Embryonic facial prominence (tissue), 1 donor: ENCODE measurements at regions not wholly inside any gene's neighbourhood (a gene's known extent, or its start where the extent isn't known, plus 50 kb on each side); places are given as distances from the start of the nearest gene placed in this dataset.
A peak's percentile ranks its signal among the peaks of the same experiment; 100 is the strongest.

Source experiments
- DNase-seq: peaks from one replicate; pipeline ENCODE4 v3.0.0-alpha.2; 2016; ENCODE audit errors: extremely low spot score

DNA sequence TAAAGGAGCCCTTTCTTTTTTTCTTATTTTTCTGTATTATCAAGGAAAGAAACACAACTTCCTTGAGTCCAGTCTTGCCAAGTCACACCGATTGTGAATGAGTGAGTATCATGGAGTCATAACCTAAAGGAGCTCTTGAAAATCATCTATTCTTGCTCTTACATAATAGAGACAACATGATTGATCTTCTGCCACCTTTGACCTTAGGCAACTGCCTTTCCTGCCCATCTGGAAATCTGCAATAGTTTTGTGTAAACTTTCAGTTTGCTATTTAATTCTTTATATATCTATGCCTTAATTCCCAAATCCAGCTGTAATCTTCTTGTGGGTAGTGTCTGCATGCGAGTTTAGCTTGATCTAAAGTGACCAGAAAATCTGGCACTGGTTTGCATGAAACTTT is 149.9 kb upstream of the FST start:
- no peak for DNase-seq

DNA sequence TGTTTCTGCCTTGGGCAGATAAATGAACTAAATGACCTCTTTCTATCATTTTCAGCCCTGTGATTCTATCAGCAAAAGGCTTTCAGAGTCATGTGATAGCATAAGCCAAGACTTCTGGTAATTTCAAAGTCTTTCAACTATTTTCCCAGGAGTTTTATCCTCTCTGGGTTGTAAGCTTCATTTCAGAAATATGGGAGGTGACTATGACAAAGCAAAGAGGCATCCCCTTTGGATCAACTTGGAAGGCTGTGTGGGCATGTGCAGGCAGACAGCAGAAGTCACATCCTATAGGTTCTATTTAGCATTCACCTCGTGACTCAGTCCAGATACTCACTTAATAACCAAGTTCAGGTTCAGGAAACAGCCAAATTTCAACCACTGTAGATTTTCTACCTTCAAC is 149.0 kb upstream of the FST start:
- DNase-seq: no peak

DNA sequence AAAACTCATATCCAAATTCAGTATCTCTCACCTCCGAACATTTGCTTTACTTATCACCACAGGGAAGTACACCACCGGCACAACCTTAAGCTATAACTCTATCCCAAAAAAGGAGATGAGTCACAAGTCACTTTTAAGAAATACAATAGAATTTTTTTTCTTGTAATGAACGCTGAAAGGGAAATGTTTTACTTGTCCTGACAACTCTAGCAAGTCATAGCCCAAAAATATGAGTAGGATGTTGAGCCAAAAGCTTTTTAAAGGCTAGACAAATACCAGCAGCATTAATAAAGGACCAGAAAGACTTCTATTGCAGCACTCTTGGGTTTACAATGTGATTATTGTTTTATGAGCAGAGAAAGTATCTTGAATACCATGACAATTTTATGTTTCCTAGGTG is 147.3 kb upstream of the FST start:
- no peak for DNase-seq

DNA sequence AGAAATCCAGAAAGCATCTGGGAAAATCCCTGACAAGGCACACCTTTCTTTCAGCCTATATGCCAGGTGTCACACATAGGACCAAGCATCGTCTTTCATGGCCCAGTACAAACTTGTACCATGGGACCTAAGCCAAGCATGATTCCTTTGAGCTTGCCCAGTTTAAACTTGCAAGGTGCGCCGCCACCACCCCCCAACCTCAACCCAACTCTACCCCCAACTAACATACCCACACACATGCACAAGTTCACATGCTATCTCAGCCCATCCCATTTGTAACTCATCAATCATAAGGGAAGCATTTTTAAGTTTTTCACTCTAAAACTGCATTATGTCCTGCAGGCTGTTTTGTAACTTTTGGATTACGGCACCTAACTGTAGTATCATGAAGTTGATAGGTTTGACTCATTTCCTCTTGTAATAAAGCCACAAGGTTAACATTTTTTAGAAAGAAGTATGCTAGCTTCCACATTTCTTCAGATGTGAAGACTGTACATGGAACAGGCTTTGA is 145.9 kb upstream of the FST start:
- no peak for DNase-seq

DNA sequence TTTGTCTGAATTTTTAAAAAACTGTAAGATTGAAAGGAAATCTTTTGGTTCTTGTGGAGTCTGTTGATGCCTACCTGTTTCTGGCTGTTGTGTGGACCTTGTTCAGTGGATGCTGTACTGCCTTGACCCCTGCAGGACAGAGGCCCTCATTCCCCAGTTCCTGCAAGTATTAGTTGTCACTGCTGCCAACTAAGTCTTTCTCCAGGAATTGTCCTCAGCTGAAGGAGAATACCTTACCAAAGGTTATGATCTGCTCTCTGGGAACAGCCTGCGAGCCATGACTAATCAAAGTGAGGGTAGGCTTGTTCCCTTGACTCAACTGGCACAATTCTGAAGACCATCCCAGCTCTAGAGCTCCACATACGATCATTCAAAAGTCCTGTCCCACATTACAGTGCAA is 145.3 kb upstream of the FST start:
- no peak for DNase-seq

DNA sequence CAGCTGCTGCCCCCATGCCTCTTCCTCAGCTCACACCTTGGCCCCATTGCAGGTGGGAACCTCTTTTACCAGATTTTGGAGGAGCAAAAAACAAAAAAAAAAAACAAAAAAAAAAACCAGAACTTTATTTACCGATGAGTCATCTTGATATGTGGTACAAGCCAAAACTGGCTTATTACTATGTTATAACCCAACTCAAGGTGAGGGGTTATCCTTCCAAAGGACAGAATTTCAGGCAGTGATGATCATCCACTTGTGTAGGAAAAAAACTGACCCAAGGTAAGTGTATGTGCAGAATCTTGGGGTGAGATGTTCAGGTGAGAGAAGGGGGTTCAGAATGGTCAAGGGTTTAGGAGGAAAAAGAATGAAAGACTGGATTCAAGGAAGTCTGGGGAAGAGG is 142.6 kb upstream of the FST start:
- DNase-seq: no peak

DNA sequence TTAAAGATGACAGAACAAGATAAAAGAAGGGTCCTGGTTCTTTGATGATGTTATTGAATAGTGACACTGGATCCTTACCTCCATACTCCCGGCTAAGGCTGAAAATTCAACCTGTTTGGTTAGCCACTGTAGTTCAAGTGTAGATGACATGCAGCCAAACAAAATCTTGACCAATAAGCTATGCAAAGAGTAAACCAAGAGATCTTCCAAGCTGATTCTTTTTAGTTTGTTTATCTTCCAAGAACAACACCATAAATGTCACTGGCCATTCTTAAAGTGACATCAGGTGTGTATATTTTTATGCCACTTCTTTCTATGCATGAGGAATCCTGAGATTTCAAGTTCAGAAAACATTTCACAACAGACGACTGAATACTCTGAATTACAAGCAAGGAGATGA is 141.5 kb upstream of the FST start:
- no peak for DNase-seq

DNA sequence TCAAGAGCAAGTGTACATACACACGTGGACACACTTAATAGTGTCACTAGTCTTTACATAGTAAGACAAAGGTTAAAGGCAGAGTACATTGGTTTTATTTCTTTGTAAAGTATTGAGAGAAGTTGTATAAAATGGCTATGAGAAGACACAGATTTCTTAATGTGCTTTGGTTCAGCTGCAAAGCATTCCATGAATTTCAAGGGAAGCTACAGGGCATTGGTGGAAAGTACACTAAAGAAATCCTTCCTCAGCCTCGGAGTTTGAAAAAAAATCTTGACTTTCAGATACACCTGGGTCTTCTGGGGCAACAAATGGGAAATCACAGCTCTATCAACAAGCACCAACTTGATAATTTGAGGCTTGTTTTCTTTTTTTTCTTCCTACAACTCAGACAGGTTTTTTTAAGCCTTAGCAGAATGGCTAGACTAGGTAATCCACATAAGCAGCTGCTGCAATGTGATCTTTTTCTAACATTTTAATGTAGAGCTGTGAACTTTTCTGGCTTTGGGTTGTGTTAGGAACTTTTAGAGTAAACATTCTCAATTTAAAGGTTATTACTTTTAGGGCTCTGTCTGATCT is 140.4 kb upstream of the FST start:
- DNase-seq: peak; percentile 17

DNA sequence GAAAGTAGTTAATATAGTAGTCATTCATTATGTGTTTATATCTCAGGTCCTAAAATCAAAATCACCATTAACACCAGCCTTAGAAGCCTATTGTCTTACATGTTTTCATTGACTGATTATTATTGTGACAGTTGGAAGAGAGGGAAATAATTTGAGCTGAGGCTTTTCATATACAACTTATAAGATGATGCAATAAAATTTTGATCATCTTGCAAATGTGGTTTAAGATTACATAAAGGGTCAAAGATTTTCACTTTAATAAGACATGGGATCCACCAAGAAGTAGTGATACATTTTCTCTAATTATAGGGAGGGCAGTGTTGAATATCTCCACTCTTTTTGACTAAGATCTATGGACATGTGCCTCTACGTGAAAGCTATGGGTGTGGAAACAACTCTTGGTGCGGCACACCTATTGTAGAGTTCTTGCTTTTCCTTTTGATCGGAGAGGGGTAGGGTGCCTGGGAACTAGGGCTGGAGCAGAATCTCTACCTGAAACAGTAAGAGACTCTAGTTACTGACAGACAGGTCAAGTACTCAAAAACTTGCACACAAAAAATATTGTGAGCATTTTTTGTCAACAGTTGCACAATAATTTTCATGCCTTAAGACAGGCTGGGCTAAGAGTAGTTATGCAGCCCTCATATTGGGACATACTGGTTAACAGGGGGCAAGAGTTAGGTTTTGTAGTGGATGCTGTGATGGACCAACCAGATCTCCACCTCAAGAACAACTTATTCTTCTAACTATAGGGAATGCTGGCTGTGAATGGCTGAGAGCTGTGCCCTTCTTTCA is 139.3 kb upstream of the FST start:
- no peak for DNase-seq

DNA sequence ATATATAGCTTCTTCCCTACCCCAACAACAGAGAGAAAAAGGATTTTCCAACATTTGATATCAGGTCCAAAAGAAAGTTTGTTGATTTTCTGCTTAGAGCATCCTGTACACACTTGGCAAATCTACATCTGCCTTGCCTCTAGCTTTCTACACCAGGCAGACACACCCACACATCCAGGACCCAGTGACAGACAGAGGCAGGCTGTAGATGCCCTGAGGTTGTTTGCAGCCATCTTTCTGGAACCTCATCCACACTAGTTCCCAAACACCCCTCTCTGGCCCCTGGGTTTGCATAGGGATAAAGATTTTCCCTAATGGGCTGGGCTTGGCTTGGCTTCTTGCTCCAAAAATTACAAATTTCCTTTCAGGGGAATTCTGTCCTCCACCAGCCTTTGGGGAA is 138.2 kb upstream of the FST start:
- DNase-seq: no peak

DNA sequence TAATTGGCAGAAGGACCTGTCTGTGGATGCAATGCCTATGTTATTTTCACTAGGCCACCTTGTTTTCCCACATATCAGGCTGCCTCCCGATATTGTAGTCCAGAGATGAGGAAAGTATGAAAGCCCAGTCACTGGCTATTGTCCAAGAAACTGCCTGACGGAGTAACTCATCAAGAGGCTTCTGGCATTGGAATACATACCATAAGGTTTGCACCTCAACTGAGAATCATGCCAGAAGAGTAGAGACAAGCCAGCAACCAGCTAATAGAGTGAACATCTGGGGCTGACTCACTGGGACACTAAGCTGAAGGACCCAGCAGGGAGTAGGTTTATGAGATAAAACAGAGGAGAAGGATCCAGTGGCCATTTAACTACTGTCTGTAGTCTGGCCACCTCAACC is 137.2 kb upstream of the FST start:
- DNase-seq: no peak

DNA sequence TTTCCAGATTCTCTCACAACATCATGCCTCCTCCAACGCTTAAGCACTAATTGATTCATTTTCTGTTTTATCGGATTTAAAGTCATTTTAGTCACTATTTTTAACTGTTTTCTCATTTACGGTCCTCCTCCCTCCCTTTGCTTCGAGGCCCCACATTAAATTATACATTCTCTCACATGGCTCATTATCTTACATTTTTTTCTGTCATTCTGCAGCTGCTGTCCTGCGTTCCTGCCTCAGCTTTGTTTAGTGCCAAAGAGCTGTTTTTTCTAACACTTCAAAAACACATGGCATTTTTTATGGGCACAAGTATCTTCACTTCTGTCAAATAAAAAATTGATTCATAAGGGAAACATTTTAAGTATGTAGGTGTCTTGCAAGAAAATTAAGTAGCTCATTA is 130.1 kb upstream of the FST start:
- no peak for DNase-seq

DNA sequence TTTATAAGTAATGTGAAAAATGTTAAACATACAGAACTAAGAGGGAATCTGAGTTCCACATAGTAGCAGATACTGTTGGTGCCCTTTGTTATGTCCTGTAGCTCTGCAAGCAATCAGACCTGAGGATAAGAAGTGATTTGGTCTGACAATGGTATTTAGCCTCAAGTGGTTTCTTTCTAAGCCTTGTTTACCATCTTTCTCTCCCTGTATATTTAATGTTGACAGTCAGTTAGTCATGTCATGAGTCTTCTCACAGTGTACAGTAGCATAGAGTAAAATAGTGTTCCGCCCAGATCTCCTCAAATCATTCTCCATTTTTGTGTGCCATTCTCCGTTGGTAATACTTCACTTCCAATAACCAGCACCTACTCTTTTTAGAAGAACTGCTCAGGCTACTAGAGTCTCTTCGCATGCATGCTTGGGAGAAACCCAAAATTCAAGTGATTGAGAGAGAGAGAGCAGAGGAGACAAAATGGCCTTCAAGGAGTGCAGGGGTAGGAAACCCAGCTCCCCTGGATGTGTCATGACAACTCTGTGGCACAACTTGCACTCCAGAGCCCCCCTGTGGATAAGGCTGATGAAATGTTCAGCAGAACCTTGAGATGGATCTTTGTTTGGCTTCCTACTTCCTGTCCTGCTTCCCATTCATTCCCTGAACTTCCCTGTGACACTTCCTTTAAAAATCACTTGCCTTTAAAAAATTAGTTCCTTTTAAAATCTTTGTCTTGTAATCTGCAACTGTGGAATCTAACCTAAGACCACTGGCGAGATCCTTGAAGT is 129.2 kb upstream of the FST start:
- no peak for DNase-seq

DNA sequence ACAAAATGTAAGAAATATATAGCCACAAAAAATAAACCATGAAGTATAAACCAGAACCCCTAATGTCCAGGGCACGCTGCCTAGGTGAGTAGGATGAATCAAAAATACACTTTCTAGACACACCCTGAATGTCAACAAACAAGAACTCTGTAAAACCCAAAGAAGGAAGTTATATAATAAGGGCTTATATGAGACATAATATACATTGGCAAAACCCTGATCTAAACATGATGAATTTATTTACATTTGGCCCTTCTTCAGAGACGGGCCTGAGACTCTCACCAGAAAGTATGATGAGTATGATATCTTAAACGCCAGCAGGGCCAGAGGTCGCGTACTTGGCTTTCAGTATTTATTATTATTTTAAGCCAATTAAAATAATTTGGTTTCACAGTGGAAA is 125.1 kb upstream of the FST start:
- no peak for DNase-seq

DNA sequence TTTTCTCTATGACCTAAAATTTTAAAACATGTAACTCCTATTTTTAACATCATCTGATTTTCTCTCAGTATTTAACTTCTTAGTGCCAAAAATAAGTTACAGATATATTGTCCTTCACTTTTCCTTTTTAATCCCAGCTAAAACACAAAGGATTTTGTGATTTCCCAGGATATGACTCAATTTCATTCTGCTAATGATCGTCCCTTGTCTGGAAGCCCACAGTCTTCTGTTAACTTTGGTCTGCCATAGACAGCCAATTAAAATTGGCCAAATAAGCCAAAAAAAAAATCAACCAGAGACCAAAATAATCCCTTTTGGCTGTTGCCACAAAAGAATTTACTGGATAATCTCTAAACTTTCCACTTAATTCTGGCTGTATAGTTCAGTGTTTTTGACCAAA is 124.5 kb upstream of the FST start:
- DNase-seq: no peak

DNA sequence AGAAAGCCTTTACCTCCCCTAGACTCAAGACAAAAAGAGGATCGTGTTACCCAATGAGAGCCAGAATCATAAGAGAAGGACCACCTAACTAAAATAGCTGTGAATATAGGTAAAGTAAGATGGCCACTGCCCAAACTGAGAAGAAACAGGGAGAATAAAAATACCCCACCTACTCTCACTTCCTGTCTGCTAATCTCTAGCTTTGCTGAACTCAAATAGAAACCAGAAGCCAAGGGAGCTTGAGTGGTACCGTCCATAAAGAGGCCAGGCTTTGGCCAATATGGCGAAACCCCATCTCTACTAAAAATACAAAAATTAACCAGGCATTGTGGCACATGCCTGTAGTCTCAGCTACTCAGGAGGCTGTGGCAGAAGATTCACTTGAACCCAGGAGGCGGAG is 123.0 kb upstream of the FST start:
- no peak for DNase-seq

DNA sequence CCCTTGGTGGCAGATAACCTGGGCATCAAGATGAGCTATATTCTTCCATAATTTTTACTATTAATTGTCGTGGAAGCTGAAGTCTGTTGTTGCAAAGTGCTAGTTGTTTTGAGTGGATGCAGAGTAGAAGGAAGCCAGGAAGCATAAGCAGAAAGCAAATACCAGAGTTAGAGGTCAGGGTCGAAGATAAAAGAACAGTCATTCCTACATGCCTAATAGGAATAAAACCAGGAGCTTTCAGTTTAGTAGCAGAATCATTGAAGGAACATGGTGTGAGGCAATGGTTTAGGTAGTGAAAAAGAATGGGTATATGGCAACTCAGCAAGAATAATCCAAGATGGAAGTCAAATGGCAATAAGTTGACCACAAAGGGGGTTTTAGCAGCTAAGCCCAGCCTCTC is 121.6 kb upstream of the FST start:
- no peak for DNase-seq

DNA sequence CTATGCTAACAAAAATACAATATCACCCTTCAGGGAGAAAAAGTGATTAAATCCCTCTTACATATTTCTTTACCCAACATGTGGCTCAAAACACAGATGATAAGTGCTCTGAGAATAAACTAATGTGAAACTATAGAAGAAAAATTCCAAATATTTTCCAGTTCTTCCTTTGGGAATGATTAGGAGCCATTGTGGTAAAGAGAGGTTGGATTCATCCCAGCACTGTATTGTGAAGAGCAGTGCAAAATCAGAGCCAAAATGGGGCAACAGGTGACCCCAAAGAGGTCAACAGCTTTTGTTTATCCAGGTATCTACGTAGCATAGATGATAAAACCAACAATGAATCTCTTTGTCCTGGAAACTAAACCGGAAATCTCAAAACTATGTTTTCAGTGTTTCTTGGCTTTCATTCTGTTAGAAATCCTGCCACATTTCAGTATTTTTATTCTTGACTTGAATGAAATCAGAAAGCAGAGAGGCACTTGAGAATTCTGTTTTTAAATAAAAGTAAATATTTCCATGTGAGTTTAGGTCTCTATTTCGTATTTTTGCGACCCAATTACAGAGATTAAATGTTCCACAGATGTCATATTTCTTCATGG is 120.4 kb upstream of the FST start:
- no peak for DNase-seq

DNA sequence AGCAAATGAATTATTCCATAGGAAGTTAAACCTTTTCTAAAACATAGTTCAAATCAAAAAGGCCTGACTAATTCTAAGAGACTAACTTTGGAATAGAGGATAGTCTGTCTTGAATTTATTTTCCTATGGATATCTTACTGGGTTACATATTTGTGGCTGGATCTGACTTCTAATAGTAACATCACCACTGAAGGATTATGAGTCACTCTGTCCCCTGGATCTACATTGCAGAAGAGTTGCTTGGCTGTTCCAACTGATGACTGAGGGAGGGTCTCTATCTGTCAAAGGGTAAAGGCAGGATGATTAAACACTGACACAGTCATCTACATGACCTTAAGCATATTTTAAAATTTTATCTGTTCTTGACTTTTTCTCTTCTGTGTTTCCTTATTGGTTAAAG is 119.6 kb upstream of the FST start:
- DNase-seq: no peak

DNA sequence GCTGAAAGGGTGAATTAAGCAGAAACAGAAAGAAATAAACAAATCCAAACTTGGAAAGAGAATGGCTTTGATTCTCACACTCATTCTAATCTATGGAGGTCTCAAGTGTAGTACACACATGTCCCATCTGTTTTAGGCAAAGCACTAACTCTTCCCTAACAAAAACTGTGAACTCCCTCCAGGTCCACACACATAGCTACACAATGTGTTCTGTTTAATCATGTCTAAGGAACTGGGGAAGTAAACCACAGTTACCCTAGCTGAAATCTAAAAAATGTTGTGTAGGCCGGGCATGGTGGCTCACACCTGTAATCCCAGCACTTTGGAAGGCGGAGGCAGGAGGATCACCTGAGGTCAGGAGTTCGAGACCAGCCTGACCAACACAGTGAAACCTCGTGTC is 118.7 kb upstream of the FST start:
- DNase-seq: no peak

DNA sequence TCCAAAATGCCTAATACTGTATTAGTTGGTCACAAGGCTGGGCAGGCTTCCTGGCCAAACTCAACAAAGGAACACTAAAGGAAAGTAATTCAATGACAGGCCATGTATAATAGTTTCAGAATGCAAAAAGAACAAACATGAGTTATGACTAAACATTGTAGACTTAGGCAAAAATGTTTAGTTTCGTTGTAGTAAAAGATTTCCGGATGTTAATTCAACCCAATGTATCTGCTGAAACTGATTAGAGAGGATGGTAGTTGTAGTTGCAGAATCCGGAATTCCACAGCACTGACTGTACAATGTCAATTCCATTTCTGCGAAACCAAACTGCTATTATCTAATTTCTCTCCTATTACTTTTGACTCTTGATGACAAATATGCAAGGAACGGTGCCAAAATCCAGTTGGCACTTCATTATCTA is 117.9 kb upstream of the FST start:
- no peak for DNase-seq

DNA sequence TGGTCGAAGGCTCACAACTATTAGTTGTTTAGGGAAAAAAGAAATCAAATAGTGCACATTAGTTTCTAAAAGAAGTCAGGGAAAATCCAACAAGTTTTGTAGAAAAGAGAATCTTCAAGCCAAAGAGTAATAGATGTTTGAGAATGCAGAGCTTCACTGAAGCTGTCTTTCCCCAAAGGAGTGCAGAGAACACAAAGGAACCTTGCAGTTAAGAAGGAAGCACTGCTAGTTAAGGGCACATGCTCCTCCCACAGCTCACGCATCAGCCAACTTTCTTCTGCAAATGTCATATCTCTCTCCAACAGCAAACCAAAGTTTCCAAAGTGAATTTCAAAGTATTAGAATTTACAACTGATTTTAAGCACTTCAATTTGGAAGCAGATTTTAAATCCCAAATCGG is 116.4 kb upstream of the FST start:
- DNase-seq: no peak

DNA sequence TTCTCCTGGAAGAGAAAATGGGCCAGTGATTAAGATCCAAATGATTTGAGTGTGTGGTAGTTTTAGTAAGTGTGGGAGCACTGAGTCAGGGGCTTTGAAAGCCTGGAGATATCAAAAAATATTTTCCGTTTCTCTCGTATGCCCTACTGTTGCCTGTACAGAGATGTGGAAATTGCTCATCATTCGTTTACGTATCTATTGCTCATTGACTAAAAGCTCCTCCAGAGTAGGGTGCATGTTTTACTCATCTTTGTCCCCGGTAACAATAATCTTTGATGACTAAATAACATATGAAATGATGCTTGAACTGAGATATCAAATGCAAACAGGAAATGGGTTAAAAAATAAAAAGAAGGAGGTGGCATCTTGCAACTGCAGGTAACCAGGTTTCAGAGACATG is 114.2 kb upstream of the FST start:
- DNase-seq: no peak
